ENCODE measurements at regions not wholly inside any gene's neighbourhood (a gene's known extent, or its start where the extent isn't known, plus 50 kb on each side); places are given as distances from the start of the nearest gene placed in this dataset.

GRCh38 chr13:34207872-34208271 is 389.9 kb downstream of the RFC3 start:
- Histone ChIP-seq H3K79me2 (ENCODE audit: insufficient read depth, low read length) (no peaks in the 10 kb centered on the region), H3K27me3 (ENCODE audit: insufficient read depth, low read length) (no peaks in the 10 kb centered on the region), H2AFZ (ENCODE audit: low read depth, low read length, poor library complexity, severe bottlenecking) (no peak overlapping the region), H3K4me2 (ENCODE audit: low read length) (no peak overlapping the region), H3K36me3 (ENCODE audit: control insufficient read depth in 1 of 2, insufficient read depth in 2 of 2, low read length in 2 of 2) (no peaks in the 10 kb centered on the region), H3K27ac (ENCODE audit: low read depth, low read length) (no peak overlapping the region), H3K4me1 (ENCODE audit: control insufficient read depth in 1 of 2, insufficient read depth in 2 of 2, low read length in 2 of 2) (peaks cover 0 to 10% of the 10 kb centered on the region in 2 experiments; a peak in 2 of 4 replicates), H3K9me2 (ENCODE audit: insufficient read depth) (no peaks in the 10 kb centered on the region), H4K20me1 (ENCODE audit: insufficient read depth) (no peaks in the 10 kb centered on the region), H3K9ac (ENCODE audit: low read length) (no peak overlapping the region), H3K9me3 (ENCODE audit: control insufficient read depth in 1 of 2, insufficient read depth in 1 of 2, low read depth in 1 of 2, low read length in 2 of 2) (no peaks in the 10 kb centered on the region), H3K4me3 (replicated peaks in 1 of 2; ENCODE audit: low read depth in 1 of 2, low read length in 2 of 2) (no peak overlapping the region)
- ChIA-PET RAD21 (ENCODE audit: low non-redundant PET in 1 of 2, low total read pairs in 2 of 2, uncharacterized antibody in 2 of 2, unreplicated experiment in 2 of 2) (no interaction called here), POLR2A (no interaction called here), CTCF (interaction anchor here (1.8 kb wide), 1 partner anchor 130 kb away, joined by 3 read pairs; no protein-coding TSS in a partner anchor)
- ATAC-seq (no peak), DNase-seq (ENCODE audit: low read depth, low spot score) (no peak)
- intact Hi-C loops (cut with micrococcal nuclease), result no loop called here
- no TSS peak for BruUV-seq (replicated peaks)
- no peak for TF ChIP-seq EZH2 (IDR thresholded peaks at IDR 0.05)
- TF ChIP-seq, protein P1, sequence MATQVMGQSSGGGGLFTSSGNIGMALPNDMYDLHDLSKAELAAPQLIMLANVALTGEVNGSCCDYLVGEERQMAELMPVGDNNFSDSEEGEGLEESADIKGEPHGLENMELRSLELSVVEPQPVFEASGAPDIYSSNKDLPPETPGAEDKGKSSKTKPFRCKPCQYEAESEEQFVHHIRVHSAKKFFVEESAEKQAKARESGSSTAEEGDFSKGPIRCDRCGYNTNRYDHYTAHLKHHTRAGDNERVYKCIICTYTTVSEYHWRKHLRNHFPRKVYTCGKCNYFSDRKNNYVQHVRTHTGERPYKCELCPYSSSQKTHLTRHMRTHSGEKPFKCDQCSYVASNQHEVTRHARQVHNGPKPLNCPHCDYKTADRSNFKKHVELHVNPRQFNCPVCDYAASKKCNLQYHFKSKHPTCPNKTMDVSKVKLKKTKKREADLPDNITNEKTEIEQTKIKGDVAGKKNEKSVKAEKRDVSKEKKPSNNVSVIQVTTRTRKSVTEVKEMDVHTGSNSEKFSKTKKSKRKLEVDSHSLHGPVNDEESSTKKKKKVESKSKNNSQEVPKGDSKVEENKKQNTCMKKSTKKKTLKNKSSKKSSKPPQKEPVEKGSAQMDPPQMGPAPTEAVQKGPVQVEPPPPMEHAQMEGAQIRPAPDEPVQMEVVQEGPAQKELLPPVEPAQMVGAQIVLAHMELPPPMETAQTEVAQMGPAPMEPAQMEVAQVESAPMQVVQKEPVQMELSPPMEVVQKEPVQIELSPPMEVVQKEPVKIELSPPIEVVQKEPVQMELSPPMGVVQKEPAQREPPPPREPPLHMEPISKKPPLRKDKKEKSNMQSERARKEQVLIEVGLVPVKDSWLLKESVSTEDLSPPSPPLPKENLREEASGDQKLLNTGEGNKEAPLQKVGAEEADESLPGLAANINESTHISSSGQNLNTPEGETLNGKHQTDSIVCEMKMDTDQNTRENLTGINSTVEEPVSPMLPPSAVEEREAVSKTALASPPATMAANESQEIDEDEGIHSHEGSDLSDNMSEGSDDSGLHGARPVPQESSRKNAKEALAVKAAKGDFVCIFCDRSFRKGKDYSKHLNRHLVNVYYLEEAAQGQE (IDR thresholded peaks at IDR 0.05; ENCODE audit: low read depth), result no peak
- TF ChIP-seq RAD21 (IDR thresholded peaks at IDR 0.05; ENCODE audit: low read depth), result no peak
- TF ChIP-seq SP1 (IDR thresholded peaks at IDR 0.05; ENCODE audit: low read depth), result no peak
- TF ChIP-seq ZFX (IDR thresholded peaks at IDR 0.05), result no peak
- TF ChIP-seq TCF7L2 (IDR thresholded peaks at IDR 0.05; ENCODE audit: borderline replicate concordance, extremely low read depth, insufficient read depth, insufficient read length), result no peak
- TF ChIP-seq SRF (IDR thresholded peaks at IDR 0.05; ENCODE audit: low read depth), result no peak
- no peak for TF ChIP-seq MAX (IDR thresholded peaks at IDR 0.05)
- TF ChIP-seq POLR2AphosphoS5 (IDR thresholded peaks at IDR 0.05; ENCODE audit: low read depth, low read length), result no peak
- TF ChIP-seq CBX3 (IDR thresholded peaks at IDR 0.05; ENCODE audit: low read depth), result no peak
- no peak for TF ChIP-seq SIN3A (IDR thresholded peaks at IDR 0.05; ENCODE audit: low read depth)
- no peak for TF ChIP-seq EGR1 (IDR thresholded peaks at IDR 0.05; ENCODE audit: low read depth)
